GM21447 (cell line): ENCODE measurements at regions not wholly inside any gene's neighbourhood (a gene's known extent, or its start where the extent isn't known, plus 50 kb on each side); places are given as distances from the start of the nearest gene placed in this dataset.
A peak's percentile ranks its signal among the peaks of the same experiment; 100 is the strongest.
"Not testable (repeated sequence)": the region's sequence is repeated elsewhere in the genome, so short reads cannot be mapped to it uniquely, and the experiment has no call there.

Experiments
- ATAC-seq: cut with Tn5 transposase; IDR thresholded peaks from one replicate; pipeline ENCODE4 v1.9.1; 2021; ENCODE audit not compliant: unreplicated experiment

DNA sequence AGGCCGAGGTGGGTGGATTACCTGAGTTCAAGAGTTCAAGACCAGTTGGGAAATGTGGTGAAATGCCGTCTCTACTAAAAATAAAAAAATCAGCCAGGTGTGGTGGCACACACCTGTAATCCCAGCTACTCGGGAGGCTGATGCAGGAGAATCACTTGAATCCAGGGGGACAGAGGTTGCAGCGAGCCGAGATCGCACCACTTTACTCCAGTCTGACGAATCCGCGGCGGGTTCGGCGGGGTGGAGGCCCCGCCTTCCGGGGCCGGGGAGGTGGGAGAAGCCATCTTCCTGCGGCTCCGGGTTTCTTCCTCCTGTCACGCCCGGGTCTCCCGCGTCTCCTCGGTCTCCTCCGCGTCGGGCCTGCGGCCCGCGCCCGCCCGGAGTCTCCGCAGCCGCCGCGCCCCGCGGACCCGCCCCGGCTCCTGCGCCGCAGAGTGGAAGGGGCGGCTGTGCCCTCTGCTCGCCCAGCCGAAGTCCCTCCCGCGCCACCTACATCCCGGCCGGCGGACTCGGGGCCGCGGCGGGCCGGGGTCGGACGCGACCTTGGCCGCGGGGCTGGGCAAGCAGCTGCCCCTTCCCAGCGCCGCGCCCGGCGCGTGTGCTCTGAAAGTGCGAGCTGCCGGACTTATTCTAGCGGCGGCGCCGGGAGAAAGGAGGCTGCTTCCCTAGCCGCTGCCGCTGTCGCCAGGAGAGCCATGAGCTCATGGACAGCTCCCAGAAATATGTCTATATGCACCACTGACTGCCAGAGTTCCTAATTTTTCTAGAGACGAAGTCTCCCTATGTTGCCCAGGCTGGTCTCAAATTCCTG is 97.2 kb downstream of the LAT start:
- not testable (repeated sequence) for ATAC-seq

DNA sequence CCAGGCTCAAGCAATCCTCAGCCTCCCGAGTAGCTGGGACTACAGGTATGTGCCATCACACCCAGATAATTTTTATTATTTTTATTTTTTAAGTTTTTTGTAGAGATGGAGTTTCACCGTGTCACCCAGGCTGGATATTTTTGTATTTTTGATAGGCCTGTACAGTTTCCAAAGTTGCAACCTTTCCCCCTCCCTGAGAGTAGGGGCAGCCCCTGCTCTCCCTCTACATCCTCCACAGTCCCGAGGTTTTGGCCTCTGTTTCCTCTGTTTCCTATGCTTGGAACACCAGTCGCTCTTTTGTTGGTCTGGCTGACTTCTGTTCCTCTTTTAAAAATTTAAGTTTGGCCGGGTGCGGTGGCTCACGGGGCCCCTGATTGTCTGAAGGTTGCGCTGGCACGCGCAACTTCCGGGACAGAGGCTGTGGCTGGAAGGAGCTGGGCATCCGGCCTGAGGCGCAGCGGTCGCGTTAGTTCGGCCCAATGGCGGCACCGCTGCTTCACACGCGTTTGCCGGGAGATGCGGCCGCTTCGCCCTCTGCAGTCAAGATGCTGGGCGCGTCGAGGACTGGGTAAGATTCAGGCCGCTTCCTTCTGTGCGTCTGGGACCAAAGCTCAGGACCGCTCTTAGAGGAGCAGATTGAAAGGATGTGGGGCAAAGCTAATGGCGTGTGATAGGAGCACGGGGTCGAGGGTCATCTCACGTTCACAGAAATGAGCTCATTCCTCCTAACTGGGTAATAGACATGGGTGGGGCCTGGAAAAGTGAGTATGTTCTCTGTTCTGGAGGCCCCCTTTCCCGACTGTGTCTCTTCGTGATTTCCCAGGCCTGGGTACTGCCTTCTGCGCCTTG is 89.9 kb downstream of the LAT start:
- peak; percentile 84 for ATAC-seq

DNA sequence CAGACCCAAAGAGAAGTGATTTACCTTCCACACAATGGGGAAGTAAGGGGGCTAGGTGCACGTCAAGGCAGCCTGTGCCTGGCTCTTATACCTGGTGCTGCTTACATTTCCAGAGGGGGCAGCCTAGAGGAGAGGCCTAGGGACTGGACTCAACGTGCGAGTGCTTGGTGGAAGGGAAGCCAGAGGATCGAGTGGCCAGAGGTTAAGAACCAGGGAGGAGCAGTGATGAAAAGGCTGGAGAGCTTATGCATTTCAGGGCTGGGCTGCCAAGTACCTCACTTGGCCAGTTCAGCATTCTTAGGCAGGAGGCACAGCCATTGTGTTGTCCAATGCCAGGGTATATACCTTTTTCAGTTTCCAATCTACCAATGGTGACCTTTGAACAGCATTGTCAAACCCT is 77.4 kb downstream of the LAT start:
- not testable (repeated sequence) for ATAC-seq

DNA sequence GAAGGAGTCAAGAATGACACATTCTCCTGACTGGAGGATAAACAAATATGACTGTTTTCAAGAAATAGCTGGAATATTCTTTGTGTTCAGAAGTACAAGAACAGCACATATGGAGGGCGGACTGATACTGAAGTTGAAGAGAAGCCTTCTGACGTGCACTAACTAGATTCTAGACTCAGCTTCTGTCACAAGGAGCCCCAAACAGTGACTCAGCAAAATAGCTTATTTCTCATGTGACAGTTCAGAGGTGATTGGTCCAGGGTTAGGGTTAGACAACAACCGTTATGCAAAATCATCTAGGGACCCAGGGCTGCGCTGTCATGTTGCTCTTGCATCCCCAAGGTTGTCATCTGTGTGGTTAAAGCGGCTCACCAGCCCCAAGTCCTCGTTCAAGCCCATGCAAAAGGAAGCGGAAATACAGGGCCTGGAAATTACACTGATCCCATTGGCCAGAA is 76.6 kb downstream of the LAT start:
- not testable (repeated sequence) for ATAC-seq

DNA sequence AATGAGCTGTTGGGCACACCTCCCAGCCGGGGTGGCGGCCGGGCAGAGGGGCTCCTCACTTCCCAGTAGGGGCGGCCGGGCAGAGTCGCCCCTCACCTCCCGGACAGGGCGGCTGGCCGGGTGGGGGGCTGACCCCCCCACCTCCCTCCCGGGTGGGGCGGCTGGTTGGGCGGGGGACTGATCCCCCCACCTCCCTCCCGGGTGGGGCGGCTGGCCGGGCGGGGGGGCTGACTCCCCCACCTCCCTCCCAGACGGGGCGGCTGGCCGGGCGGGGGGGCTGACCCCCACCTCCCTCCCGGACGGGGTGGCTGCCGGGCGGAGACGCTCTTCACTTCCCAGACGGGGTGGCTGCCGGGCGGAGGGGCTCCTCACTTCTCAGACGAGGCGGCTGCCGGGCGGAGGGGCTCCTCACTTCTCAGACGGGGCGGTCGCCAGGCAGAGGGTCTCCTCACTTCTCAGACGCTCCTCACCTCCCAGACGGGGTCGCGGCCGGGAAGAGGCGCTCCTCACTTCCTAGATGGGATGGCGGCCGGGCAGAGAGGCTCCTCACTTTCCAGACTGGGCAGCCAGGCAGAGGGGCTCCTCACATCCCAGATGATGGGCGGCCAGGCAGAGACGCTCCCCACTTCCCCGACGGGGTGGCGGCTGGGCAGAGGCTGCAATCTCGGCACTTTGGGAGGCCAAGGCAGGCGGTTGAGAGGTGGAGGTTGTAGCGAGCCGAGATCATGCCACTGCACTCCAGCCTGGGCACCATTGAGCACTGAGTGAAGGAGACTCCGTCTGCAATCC is 75.4 kb downstream of the LAT start:
- not testable (repeated sequence) for ATAC-seq

DNA sequence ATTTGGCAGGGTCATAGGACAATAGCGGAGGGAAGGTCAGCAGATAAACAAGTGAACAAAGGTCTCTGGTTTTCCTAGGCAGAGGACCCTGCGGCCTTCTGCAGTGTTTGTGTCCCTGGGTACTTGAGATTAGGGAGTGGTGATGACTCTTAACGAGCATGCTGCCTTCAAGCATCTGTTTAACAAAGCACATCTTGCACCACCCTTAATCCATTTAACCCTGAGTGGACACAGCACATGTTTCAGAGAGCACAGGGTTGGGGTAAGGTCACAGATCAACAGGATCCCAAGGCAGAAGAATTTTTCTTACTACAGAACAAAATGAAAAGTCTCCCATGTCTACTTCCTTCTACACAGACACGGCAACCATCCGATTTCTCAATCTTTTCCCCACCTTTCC is 74.7 kb downstream of the LAT start:
- not testable (repeated sequence) for ATAC-seq
